Naive B cell (primary cell): ENCODE measurements at regions not wholly inside any gene's neighbourhood (a gene's known extent, or its start where the extent isn't known, plus 50 kb on each side); places are given as distances from the start of the nearest gene placed in this dataset.

Experiments used
- ATAC-seq, 2 donors: fragments of 150-1000 bp; cut with Tn5 transposase; 2 replicates each; pipeline ENCODE4 v1.10.0; 2021; ENCODE audit warnings: low read depth in 2 of 2, mild to moderate bottlenecking in 2 of 2, moderate library complexity in 2 of 2
- DNase-seq: peaks from one replicate; pipeline ENCODE4 v3.0.0; 2022
- H3K27ac Mint-ChIP-seq, 6 donors: one replicate each; pipeline ENCODE4 v1.8.0; 2020 to 2022; ENCODE audit warnings: mild to moderate bottlenecking in 6 of 6, mixed read lengths in 6 of 6, moderate library complexity in 5 of 6, inconsistent platforms in 2 of 6
- H3K27me3 Mint-ChIP-seq, 3 donors: one replicate each; pipeline ENCODE4 v1.8.0; 2021 to 2022; ENCODE audit warnings: mixed read lengths in 3 of 3, mild to moderate bottlenecking in 1 of 3
- H3K36me3 Mint-ChIP-seq, 2 donors: one replicate each; pipeline ENCODE4 v1.8.0; 2020 to 2022; ENCODE audit warnings: mixed read lengths in 2 of 2, inconsistent platforms in 1 of 2, mild to moderate bottlenecking in 1 of 2
- H3K4me1 Mint-ChIP-seq, 3 donors: one replicate each; pipeline ENCODE4 v1.8.0; 2020 to 2022; ENCODE audit warnings: mixed read lengths in 3 of 3, inconsistent platforms in 1 of 3, mild to moderate bottlenecking in 1 of 3, moderate library complexity in 1 of 3
- H3K4me3 Mint-ChIP-seq, 8 donors: one replicate each; pipeline ENCODE4 v1.8.0; 2020 to 2022; ENCODE audit warnings: mild to moderate bottlenecking in 8 of 8, mixed read lengths in 8 of 8, moderate library complexity in 8 of 8, inconsistent platforms in 2 of 8
- H3K9me3 Mint-ChIP-seq, 7 donors: one replicate each; pipeline ENCODE4 v1.8.0; 2020 to 2022; ENCODE audit warnings: mixed read lengths in 7 of 7, mild to moderate bottlenecking in 5 of 7, inconsistent platforms in 2 of 7, moderate library complexity in 1 of 7

DNA sequence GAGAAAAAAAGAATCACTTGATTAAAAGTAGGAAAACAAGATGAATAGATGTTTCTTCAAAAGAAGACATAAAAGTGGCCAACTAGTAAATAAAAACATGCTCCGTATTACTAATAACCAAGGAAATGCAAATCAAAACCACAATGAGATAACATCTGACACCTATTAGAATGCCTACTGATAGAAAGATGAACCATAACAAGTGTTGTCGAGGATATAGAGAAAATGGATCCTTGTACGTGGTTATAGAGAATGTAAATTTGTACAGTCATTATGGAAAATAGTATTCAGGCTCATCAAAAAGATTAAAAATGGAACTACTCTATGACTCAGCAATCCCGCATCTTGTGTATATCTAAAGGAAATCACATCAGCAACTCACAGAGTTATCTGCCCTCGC is 415.8 kb upstream of the SLITRK5 start:
- H3K27ac Mint-ChIP-seq: no peak overlapping the region
- peaks cover 0 to 7% (median 2%) of the 10 kb centered on the region in 7 donors for H3K9me3 Mint-ChIP-seq
- DNase-seq (no peak), ATAC-seq (no peak)
- H3K4me1 Mint-ChIP-seq: no peaks in the 10 kb centered on the region
- H3K27me3 Mint-ChIP-seq: no peaks in the 10 kb centered on the region
- no peaks in the 10 kb centered on the region for H3K36me3 Mint-ChIP-seq
- no peak overlapping the region for H3K4me3 Mint-ChIP-seq

DNA sequence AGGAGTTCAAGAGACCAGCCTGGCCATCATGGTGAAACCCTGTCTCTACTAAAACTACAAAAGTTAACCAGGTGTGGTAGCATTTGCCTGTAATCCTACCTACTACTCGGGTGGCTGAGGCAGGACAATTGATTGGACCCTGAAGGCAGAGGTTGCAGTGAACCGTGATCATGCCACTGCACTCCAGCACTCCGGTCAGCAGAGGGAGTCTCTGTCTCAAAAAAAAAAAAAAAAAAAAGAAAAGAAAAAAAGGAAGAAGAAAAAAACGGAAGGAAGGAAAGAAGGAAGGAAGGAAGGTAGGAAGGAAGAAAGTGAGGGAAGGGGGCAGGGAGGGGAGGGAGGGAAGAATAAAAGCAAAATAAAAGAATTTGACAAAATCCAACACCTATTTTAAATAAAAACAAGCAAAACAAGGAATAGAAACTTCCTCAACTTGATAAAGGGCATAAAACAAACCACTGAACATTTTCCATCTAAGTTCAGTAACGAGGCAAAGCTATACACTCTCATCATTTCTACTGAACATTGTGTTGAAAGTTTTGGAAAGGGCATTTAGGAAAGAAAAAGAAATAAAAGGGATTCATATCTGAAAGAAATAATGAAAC is 411.6 kb upstream of the SLITRK5 start:
- H3K36me3 Mint-ChIP-seq: no peaks in the 10 kb centered on the region
- peak overlapping the region in 1 of 6 donors; percentile 79 for H3K27ac Mint-ChIP-seq
- peaks cover 0 to 7% (median 2%) of the 10 kb centered on the region in 7 donors for H3K9me3 Mint-ChIP-seq

DNA sequence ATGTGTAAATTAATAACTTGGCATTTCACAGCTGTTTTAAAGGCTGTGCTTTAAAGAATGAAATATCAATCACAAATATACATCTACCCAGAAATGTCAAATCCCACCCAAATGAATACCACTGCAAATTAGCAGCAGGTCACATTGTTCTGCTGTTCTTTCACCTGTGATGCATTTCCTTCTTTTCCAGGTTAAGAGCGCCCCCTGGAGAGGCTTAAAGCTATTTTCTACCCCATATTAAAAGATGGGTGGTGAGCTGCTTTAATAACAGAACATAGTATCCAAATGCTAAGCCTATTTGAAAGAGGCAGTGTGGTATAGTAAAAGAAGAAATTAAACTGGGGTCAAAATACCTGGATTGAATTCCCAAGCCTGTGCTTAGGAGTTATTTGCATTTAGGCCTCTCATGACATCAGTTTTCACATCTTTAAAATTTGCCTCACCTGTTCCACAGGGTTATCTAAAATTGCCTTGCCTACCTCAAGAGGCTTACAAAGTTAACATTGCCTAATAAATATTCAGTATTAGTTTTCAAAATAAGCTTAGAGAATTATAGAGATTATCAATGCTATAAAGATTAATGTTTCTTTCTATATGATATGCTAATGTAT is 396.9 kb upstream of the SLITRK5 start:
- no peaks in the 10 kb centered on the region for H3K4me1 Mint-ChIP-seq
- no peaks in the 10 kb centered on the region for H3K36me3 Mint-ChIP-seq
- no peaks in the 10 kb centered on the region for H3K27me3 Mint-ChIP-seq
- no peak overlapping the region for H3K4me3 Mint-ChIP-seq
- ATAC-seq: no peak
- H3K27ac Mint-ChIP-seq: no peak overlapping the region
- DNase-seq: no peak
- peaks cover 0 to 8% (median 0%) of the 10 kb centered on the region in 7 donors for H3K9me3 Mint-ChIP-seq

More for the DNA sequence above, 411.6 kb upstream of the SLITRK5 start:
- no peak for DNase-seq
- ATAC-seq: no peak
- Mint-ChIP-seq H3K27me3 (no peaks in the 10 kb centered on the region), H3K4me1 (no peaks in the 10 kb centered on the region), H3K4me3 (no peak overlapping the region)

DNA sequence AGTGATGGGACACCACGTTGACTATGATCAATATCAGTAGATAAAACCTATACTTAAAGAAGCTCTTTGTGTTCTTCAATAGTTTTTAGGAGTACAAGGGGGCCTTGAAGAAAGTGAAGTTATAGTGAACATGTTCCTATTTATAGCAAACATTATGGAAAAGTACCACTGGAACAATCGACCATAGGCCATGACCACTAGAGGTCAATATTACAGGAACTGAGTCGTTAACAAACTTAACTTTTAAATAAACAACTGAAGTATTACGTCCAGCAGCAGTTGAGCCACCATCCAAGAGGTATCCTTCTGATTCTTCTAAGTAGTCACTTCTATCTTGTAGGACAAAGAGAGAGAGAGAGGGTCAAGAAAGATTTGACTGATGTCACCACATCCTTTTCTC is 391.0 kb upstream of the SLITRK5 start:
- ATAC-seq: no peak
- Mint-ChIP-seq H3K9me3 (peaks cover 0 to 2% (median 0%) of the 10 kb centered on the region in 7 donors), H3K27ac (no peak overlapping the region), H3K36me3 (no peaks in the 10 kb centered on the region), H3K4me1 (no peaks in the 10 kb centered on the region), H3K27me3 (no peaks in the 10 kb centered on the region), H3K4me3 (no peak overlapping the region)
- no peak for DNase-seq

DNA sequence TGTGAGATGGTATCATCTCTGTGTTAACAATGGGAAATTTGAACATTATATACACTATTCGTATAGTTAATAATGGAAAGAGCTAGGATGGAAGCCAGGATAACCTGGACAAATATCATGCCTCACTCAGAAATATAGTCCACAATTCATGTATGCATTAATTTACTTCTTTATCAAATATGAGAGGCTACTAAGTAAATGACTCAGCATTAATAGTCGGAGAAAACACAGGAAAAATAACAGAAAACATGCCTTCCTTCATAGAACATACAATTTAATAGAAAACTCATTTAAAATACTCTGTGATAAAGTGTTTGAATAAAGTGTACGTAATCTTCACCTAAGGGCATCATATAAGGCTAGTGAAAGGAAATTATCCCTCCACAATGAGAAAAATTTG is 383.4 kb upstream of the SLITRK5 start:
- H3K9me3 Mint-ChIP-seq: peaks cover 0 to 7% (median 4%) of the 10 kb centered on the region in 7 donors
- H3K36me3 Mint-ChIP-seq: no peaks in the 10 kb centered on the region
- no peaks in the 10 kb centered on the region for H3K4me1 Mint-ChIP-seq
- no peak overlapping the region for H3K4me3 Mint-ChIP-seq
- H3K27me3 Mint-ChIP-seq: no peaks in the 10 kb centered on the region
- ATAC-seq: no peak
- H3K27ac Mint-ChIP-seq: no peak overlapping the region
- no peak for DNase-seq

DNA sequence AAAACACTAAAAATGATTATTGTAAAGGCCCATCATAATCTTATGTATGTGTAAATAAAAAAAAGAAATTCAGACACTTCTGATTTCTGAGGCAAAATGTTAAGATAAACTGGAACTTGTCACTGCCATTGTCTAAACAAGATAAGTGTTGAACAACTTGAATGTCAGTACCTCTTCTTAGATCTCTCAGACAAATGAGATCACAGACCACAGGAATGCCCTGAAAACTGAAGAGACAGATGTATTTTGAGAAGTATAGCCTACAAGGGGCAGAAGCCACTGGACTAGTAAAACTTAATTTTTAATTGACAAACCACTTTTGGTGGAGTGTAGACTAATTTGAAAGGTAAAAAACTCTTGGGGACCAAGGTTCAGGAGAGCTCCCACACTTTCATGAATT is 375.5 kb upstream of the SLITRK5 start:
- Mint-ChIP-seq H3K4me1 (no peaks in the 10 kb centered on the region), H3K4me3 (no peak overlapping the region), H3K9me3 (peaks cover 0 to 10% (median 4%) of the 10 kb centered on the region in 7 donors), H3K36me3 (no peaks in the 10 kb centered on the region), H3K27ac (no peak overlapping the region), H3K27me3 (no peaks in the 10 kb centered on the region)
- DNase-seq (no peak), ATAC-seq (no peak)

DNA sequence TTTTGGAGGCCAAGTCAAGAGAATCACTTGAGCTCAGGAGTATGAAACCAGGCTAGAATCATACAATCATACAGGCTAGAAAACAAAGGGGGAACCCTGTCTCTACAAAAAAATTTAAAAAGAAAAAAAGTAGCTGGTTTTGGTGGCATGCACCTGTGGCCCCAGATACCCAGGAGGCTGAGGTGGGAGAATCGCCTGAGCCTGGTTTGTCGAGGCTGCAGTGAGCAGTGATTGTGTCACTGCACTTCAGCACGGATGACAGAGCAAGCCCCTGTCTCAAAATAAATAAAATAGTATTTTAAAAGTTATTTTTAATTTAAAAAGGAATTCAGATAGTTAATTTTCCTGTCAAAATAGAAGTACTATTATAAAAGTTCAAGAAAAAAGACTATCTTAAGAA is 369.1 kb upstream of the SLITRK5 start:
- Mint-ChIP-seq H3K4me1 (no peaks in the 10 kb centered on the region), H3K36me3 (no peaks in the 10 kb centered on the region), H3K4me3 (no peak overlapping the region), H3K9me3 (peaks cover 1 to 8% (median 3%) of the 10 kb centered on the region in 7 donors), H3K27me3 (no peaks in the 10 kb centered on the region), H3K27ac (no peak overlapping the region)
- DNase-seq: no peak
- no peak for ATAC-seq

DNA sequence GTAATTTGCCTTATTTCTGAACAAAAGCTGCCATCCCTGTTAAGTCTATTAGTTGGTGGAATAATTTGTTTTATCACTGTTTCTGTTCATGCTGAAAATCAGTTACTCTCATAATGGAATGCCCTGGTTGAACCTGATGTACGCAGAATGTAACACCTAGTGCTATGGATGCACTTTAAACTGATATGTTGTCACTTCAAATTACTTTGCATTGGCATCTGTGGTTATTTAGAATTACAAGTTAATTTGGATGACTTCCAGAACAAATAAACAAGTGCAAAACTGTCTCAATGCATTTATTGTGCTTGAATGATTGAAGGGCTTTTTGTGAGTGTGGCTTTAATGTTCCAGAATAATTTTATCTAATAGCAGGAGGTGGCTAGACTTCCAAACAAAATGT is 368.2 kb upstream of the SLITRK5 start:
- no peaks in the 10 kb centered on the region for H3K4me1 Mint-ChIP-seq
- H3K9me3 Mint-ChIP-seq: peaks cover 1 to 8% (median 4%) of the 10 kb centered on the region in 7 donors
- no peaks in the 10 kb centered on the region for H3K27me3 Mint-ChIP-seq
- no peak overlapping the region for H3K27ac Mint-ChIP-seq
- ATAC-seq (no peak), DNase-seq (no peak)
- H3K36me3 Mint-ChIP-seq: no peaks in the 10 kb centered on the region
- no peak overlapping the region for H3K4me3 Mint-ChIP-seq

DNA sequence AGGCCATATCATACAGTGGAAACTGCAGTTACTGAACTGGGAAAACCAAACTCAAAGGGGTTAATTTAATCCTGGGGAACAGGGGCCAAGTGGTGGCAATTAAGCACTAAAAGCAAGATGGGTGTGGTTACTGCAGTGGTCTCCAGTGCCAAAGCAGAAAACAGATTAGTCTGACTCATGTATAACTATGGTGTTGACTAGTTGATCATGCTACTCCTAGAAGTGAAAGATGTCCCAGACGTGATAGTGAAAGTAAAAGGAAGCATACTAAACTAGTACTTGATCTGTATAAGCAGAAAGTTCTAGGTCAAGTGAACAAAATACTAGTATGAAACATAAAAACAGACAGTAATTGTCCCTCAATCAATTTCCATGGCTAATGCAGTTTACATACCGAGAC is 360.0 kb upstream of the SLITRK5 start:
- peaks cover 0 to 5% (median 2%) of the 10 kb centered on the region in 7 donors for H3K9me3 Mint-ChIP-seq
- H3K27ac Mint-ChIP-seq: no peak overlapping the region
- H3K4me3 Mint-ChIP-seq: no peak overlapping the region
- DNase-seq: no peak
- H3K4me1 Mint-ChIP-seq: no peaks in the 10 kb centered on the region
- ATAC-seq: no peak
- no peaks in the 10 kb centered on the region for H3K27me3 Mint-ChIP-seq
- H3K36me3 Mint-ChIP-seq: no peaks in the 10 kb centered on the region

DNA sequence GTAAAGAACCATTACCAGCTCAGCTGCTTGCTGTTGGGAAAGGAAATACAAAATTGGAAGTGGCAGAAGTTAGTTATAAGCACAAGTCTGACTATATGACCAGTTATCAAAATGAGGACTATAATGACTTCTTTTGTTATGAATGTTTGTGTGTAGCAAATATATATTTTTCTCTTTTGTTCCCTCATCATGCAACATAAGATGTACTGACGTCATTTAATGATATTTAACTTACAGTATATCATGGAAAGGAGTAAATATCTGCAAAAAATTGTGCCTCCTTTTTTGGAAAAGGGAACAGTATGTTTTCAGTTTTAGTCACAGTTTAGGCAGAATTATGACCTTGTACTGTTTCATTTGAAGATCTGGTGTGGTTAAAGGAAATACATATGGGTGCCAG is 356.3 kb upstream of the SLITRK5 start:
- Mint-ChIP-seq H3K27me3 (no peaks in the 10 kb centered on the region), H3K9me3 (peaks cover 0 to 6% (median 4%) of the 10 kb centered on the region in 7 donors), H3K4me3 (no peak overlapping the region), H3K27ac (no peak overlapping the region), H3K36me3 (no peaks in the 10 kb centered on the region), H3K4me1 (no peaks in the 10 kb centered on the region)
- no peak for ATAC-seq
- DNase-seq: no peak

DNA sequence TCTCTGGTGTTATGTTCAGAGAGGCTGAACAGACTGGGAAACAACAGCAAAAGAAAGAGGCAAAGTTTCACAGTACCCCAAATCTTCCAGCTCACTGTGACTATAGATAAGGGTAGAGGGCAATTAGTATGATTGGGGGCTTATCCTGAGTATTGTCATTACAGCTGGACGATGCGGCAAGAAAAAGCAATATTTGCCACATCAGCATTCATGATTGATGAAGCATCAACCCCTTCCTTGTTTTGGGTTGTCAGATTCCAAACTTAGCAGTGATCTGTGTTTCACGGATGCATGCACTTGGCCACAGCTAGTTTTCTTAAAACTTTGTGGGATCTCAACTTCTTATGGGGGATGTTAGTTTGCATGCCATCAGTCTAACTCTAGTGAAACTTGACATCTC is 348.8 kb upstream of the SLITRK5 start:
- no peak overlapping the region for H3K4me3 Mint-ChIP-seq
- no peak for ATAC-seq

DNA sequence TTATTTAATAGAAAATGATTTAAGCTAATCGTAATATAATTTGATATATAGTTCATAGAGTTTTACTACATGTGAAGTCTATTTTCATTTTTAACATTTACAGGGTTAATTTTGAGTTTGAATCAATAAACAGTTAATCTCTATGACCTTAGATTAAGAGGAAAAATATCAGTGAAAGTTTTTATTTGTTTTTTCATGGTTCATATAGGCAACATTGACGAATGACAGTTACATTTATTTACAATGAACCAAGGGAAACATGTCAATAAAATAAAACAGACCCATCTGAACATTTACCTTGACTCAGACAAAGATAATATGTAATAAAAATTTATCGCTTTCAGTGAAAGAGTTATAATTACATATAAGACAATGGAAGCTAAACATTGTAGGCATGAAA is 346.6 kb upstream of the SLITRK5 start:
- no peaks in the 10 kb centered on the region for H3K36me3 Mint-ChIP-seq
- peaks cover 0 to 12% (median 0%) of the 10 kb centered on the region in 7 donors for H3K9me3 Mint-ChIP-seq
- H3K4me3 Mint-ChIP-seq: no peak overlapping the region
- ATAC-seq: no peak
- DNase-seq: no peak
- H3K27me3 Mint-ChIP-seq: no peaks in the 10 kb centered on the region
- H3K27ac Mint-ChIP-seq: no peak overlapping the region
- H3K4me1 Mint-ChIP-seq: no peaks in the 10 kb centered on the region

More for the DNA sequence above, 348.8 kb upstream of the SLITRK5 start:
- Mint-ChIP-seq H3K27ac (no peak overlapping the region), H3K27me3 (no peaks in the 10 kb centered on the region), H3K9me3 (peaks cover 0 to 12% (median 4%) of the 10 kb centered on the region in 7 donors), H3K36me3 (no peaks in the 10 kb centered on the region), H3K4me1 (no peaks in the 10 kb centered on the region)
- DNase-seq: no peak

DNA sequence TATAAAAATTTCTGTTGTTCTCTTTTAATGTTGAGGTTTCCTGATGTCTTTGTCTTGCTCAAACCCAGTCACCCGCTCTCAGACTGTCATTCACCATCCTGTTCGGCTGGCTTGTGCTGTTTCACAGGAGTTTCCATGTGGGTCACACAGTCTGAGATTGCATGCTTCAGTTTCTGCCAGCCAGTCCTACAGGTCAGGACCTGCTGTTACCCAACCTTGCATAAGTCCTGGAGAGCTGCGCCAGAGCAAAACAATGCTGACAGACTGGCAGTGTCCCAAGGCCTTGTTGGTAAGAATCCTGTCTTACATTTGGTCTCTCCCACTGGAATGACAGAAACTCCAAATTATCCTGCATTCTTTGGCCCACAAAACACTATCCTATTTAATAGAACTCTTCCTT is 340.0 kb upstream of the SLITRK5 start:
- H3K36me3 Mint-ChIP-seq: no peaks in the 10 kb centered on the region
- DNase-seq: no peak
- peaks cover 0 to 16% (median 5%) of the 10 kb centered on the region in 7 donors for H3K9me3 Mint-ChIP-seq
- no peak for ATAC-seq
- no peak overlapping the region for H3K27ac Mint-ChIP-seq
- no peaks in the 10 kb centered on the region for H3K27me3 Mint-ChIP-seq
- no peak overlapping the region for H3K4me3 Mint-ChIP-seq
- no peaks in the 10 kb centered on the region for H3K4me1 Mint-ChIP-seq

DNA sequence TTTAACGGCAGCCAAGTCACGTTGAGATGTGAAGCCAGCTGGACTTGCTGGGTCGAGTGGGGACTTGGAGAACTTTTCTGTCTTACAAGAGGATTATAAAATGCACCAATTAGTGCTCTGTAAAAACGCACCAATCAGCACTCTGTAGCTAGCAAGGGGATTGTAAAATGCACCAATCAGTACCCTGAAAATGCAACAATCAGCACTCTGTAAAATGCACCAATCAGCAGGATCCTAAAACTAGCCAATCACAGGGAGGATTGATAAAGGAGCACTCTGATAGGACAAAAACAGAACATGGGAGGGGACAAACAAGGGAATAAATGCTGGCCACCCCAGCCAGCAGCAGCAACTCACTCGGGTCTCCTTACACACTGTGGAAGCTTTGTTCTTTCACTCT is 337.6 kb upstream of the SLITRK5 start:
- DNase-seq: no peak
- Mint-ChIP-seq H3K9me3 (peaks cover 0 to 15% (median 4%) of the 10 kb centered on the region in 7 donors), H3K27me3 (no peaks in the 10 kb centered on the region), H3K36me3 (no peaks in the 10 kb centered on the region), H3K4me1 (no peaks in the 10 kb centered on the region), H3K4me3 (peak overlapping the region in 1 of 8 donors; percentile 35), H3K27ac (no peak overlapping the region)
- ATAC-seq: no peak
